HG02642 (cell line): ENCODE measurements at regions not wholly inside any gene's neighbourhood (a gene's known extent, or its start where the extent isn't known, plus 50 kb on each side); places are given as distances from the start of the nearest gene placed in this dataset.
"Not testable (repeated sequence)": the region's sequence is repeated elsewhere in the genome, so short reads cannot be mapped to it uniquely, and the experiment has no call there.

Experiments
- ATAC-seq: cut with Tn5 transposase; IDR thresholded peaks from one replicate; pipeline ENCODE4 v1.9.1; 2021; ENCODE audit warnings: mild to moderate bottlenecking; ENCODE audit not compliant: unreplicated experiment, poor library complexity

DNA sequence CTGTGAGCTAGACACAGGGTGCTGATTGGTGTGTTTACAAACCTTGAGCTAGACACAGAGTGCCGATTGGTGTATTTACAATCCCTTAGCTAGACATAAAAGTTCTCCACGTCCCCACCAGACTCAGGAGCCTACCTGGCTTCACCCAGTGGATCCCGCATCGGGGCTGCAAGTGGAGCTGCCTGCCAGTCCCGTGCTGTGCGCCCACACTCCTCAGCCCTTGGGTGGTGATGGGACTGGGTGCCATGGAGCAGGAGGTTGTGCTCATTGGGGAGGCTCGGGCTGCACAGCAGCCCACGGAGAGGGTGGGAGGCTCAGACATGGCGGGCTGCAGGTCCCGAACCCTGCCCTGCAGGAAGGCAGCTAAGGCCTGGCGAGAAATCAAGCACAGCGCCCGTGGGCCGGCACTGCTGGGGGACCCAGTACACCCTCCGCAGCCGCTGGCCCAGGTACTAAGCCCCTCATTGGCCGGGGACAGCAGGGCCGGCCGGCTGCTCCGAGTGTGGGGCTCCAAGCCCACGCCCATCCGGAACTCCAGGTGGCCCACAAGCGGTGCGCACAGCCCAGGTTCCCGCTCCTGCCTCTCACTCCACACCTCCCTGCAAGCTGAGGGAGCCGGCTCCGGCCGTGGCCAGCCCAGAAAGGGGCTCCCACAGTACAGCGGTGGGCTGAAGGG, 158.6 kb downstream of the SPIN4 start:
- ATAC-seq: not testable (repeated sequence)

GRCh38 chrX:63186137-63186536, 165.0 kb downstream of the SPIN4 start:
- no peak for ATAC-seq

- ATAC-seq: not testable (repeated sequence)
Measured at GRCh38 chrX:63179852-63180251, 171.3 kb downstream of the SPIN4 start.

DNA sequence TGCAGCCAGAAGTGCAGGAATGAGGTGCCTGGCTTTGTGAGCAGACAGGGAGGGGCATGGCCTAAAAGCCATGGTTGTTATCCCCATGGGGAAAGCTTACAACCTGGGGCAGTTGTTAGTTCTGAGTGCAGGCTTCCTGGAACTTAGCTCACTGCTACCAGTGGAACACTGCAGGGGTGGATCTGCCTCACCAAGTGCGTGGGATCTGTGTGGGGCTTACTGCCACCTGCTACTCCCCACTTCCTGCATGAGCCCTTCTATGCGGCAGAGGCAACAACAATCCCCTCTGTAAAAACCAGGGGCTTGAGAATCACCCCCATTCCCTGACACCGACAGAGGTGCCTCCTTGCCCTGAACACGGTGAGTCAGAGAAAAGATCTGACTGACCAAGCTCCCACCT, 174.6 kb downstream of the SPIN4 start:
- ATAC-seq: not testable (repeated sequence)

- ATAC-seq: not testable (repeated sequence)
Measured at GRCh38 chrX:63173841-63174718, 177.1 kb downstream of the SPIN4 start.

DNA sequence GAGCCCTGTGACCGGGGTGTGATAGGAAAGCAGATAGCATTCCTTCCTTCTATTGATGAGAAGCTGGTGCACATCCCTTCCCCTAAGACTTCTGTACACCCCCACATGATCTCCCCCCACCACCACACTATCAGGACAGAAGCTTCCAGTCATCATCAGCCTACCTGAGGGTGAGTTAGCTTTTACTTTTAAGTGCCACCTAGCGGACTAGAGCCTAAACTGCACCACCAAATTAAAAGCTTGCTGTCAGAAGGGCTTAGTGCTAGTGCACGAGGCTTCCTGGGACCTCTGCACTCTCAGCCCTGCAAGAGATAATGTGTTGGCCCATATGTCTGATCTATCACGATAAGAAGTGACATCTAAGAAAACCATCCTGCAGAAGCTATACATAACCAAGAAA, 181.7 kb downstream of the SPIN4 start:
- not testable (repeated sequence) for ATAC-seq

- ATAC-seq: not testable (repeated sequence)
Measured at GRCh38 chrX:63168949-63169348, 182.2 kb downstream of the SPIN4 start.

GRCh38 chrX:63167002-63167401, 184.1 kb downstream of the SPIN4 start:
- not testable (repeated sequence) for ATAC-seq

GRCh38 chrX:63160994-63161393, 190.1 kb downstream of the SPIN4 start:
- ATAC-seq: not testable (repeated sequence)

DNA sequence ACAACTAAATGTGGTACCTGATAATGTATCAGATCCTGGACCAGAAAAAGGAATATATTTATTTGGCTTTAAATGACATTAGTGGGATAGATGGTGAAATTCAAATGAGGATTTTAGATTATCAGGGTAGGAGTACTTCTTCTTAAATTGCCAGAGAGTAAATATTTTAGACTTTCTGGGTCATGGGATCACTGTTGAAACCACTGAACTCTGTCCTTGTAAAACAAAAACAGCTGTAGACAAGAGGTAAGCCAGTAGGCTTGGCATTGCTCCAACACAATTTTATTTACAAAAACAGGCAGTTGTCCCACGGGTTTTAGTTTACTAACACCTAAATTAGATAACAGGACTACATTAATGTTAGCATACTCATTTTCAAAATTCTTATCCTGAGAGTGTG, 190.8 kb downstream of the SPIN4 start:
- not testable (repeated sequence) for ATAC-seq

DNA sequence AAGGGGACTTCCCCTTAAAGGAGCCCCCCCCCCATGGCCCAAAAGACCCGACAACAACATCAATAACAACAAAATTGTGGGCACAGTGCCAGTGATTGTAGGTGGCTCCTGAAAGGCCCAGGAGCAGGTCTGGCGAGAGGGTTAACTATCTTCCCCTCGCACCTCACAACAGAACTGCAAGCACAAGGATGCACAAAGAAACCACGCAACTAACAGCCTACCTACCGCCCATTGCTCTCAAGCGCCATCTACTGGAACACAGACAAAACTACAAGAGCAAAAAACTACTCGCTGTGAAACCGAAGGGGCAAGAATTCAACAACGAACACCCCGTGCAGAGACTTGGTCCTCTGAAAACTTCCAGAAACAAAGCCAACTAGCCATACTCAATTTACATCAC, 205.6 kb downstream of the SPIN4 start:
- not testable (repeated sequence) for ATAC-seq

- not testable (repeated sequence) for ATAC-seq
Measured at GRCh38 chrX:63142588-63142987, 208.5 kb downstream of the SPIN4 start.

DNA sequence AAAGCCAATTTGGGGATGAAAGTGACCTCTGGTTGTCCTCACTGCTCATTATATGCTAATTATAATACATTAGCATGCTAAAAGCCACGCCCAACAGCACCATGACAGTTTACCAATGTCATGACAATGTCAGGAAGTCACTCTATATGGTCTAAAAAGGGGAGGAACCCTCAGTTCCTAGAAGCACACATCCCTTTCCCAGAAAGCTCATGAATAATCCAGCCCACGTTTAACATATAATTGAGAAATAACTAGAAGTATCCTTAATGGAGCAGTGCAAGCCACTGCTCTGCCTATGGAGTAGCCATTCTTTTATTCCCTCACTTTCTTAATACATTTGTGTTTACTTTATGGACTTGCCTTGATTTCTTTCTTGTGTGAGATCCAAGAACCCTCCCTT, 215.3 kb downstream of the SPIN4 start:
- not testable (repeated sequence) for ATAC-seq

DNA sequence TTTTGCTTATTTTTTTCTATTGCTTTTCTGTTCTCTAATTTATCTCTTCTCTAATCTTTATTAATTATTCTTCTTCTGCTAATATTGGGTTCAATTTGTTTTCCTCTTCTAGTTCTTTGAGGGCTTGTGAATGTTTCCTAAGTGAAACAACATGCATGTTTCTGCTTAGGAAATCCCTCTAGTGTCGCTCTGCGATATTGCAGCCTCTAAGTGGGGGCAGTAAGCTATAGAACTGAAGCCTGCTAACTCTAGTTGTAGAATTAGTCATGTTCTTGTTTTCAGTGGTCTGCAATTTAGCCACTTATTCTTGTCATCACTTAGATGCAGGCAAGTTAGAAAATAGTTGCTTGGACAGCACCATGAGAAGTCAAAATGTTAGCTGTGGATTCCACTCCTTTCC, 222.6 kb downstream of the SPIN4 start:
- ATAC-seq: peak; percentile 75

- ATAC-seq: no peak
Measured at GRCh38 chrX:63115196-63115595, 235.9 kb downstream of the SPIN4 start.

DNA sequence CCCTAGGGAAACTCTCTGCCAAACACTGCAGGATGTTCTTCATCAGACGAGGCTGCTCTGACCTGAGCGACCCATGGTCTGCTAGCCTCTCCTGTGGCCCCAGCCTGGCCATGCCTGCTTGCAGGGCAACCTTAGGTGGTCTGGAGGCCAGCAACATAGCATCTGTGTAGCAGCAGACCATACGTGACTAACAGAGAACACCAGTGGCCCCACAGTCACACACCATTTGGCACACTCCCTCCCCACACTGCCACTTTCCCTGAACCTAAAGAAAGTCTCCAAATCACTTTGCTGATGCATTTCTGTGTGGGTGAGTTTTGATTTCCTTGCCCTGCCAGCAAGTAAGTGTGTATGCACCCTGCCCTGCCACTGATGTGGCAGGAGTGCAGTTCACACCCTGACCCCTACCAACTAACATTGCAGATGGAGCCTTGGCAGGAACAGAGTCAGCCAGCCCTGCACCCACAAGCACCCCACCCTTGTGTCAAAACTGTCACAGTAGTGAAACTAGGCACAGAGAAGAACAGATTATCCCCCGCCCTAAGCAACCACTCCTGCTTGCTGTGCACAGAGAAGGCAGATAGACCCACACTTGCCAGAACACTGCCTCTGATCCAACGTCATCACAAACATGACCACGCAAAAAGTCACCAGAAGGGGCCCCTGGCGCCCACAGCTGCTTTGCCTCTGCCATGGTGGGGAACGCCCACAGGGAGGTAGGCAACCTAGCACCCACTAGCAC, 249.1 kb downstream of the SPIN4 start:
- ATAC-seq: no peak

DNA sequence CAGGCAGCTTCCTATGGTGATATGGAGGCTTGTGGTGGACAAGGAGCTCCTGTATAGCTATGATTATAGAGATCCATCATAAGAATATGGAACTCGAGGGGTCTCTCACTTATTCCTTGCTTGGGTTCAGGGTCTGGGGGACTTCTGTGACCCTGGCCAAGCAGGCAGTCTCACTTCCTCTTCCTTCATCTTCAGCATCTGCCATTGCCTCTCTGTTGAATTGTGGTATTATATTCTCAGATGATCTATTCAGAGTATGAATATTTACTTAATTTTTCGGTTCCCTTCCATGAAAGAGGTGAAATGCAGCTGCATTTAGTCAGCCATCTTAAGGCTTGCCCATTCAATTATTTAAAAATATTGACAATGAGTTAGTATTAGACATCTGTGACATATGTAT, 292.9 kb downstream of the SPIN4 start:
- no peak for ATAC-seq

GRCh38 chrX:63050225-63050624, 300.9 kb downstream of the SPIN4 start:
- ATAC-seq: no peak

GRCh38 chrX:63032811-63033210, 318.3 kb downstream of the SPIN4 start:
- no peak for ATAC-seq

- no peak for ATAC-seq
Measured at GRCh38 chrX:63013549-63013948, 337.6 kb downstream of the SPIN4 start.

- ATAC-seq: no peak
Measured at GRCh38 chrX:63012574-63012973, 338.6 kb downstream of the SPIN4 start.
